Dedifferentiated amniotic fluid mesenchymal stem cell (primary cell): ENCODE measurements at regions not wholly inside any gene's neighbourhood (a gene's known extent, or its start where the extent isn't known, plus 50 kb on each side); places are given as distances from the start of the nearest gene placed in this dataset.

ENCODE experiments used
- DNase-seq: peaks from one replicate; pipeline ENCODE4 v3.0.0-alpha.2; 2016; ENCODE audit errors: extremely low spot score

- no peak for DNase-seq
Observed at GRCh38 chr3:181859518-181859917, 147.8 kb downstream of the SOX2 start.

- no peak for DNase-seq
Observed at GRCh38 chr3:181860235-181860634, 148.5 kb downstream of the SOX2 start.

- DNase-seq = no peak
Observed at GRCh38 chr3:181862502-181862901, 150.8 kb downstream of the SOX2 start.

- no peak for DNase-seq
Observed at GRCh38 chr3:181868576-181869082, 156.9 kb downstream of the SOX2 start.

- DNase-seq = no peak
Observed at GRCh38 chr3:181872887-181873286, 161.2 kb downstream of the SOX2 start.

GRCh38 chr3:181879926-181880325, 168.2 kb downstream of the SOX2 start:
- DNase-seq = no peak

- no peak for DNase-seq
Observed at GRCh38 chr3:181880331-181880730, 168.6 kb downstream of the SOX2 start.

GRCh38 chr3:181881749-181882148, 170.0 kb downstream of the SOX2 start:
- DNase-seq = no peak

GRCh38 chr3:181885868-181886630, 174.3 kb downstream of the SOX2 start:
- no peak for DNase-seq

- no peak for DNase-seq
Observed at GRCh38 chr3:181886676-181887075, 175.0 kb downstream of the SOX2 start.

- DNase-seq = no peak
Observed at GRCh38 chr3:181887685-181888084, 176.0 kb downstream of the SOX2 start.

GRCh38 chr3:181888234-181888633, 176.5 kb downstream of the SOX2 start:
- no peak for DNase-seq

GRCh38 chr3:181892848-181893247, 181.1 kb downstream of the SOX2 start:
- DNase-seq = no peak

GRCh38 chr3:181896605-181897004, 184.9 kb downstream of the SOX2 start:
- DNase-seq = no peak

GRCh38 chr3:181899702-181900101, 188.0 kb downstream of the SOX2 start:
- no peak for DNase-seq

- no peak for DNase-seq
Observed at GRCh38 chr3:181901626-181902025, 189.9 kb downstream of the SOX2 start.

GRCh38 chr3:181906338-181906737, 194.6 kb downstream of the SOX2 start:
- no peak for DNase-seq

GRCh38 chr3:181909241-181909640, 197.5 kb downstream of the SOX2 start:
- DNase-seq = no peak

GRCh38 chr3:181912384-181912783, 200.7 kb downstream of the SOX2 start:
- no peak for DNase-seq

- no peak for DNase-seq
Observed at GRCh38 chr3:181913254-181913653, 201.5 kb downstream of the SOX2 start.

GRCh38 chr3:181915551-181915950, 203.8 kb downstream of the SOX2 start:
- no peak for DNase-seq

- DNase-seq = no peak
Observed at GRCh38 chr3:181916013-181916412, 204.3 kb downstream of the SOX2 start.

GRCh38 chr3:181917027-181917426, 205.3 kb downstream of the SOX2 start:
- no peak for DNase-seq

GRCh38 chr3:181919375-181919774, 207.7 kb downstream of the SOX2 start:
- no peak for DNase-seq
